ENCODE measurements at regions not wholly inside any gene's neighbourhood (a gene's known extent, or its start where the extent isn't known, plus 50 kb on each side); places are given as distances from the start of the nearest gene placed in this dataset.
A peak's percentile ranks its signal among the peaks of the same experiment; 100 is the strongest.

GRCh38 chr1:221897321-221897721 lies 155.4 kb upstream of the DUSP10 start:
- ATAC-seq: no peak
- no peak for DNase-seq
- intact Hi-C loops (cut with DNase I, micrococcal nuclease): loop anchor here in 1 of 2 donors (5.0 kb wide), 1 partner anchor 80 kb away; no protein-coding TSS in a partner anchor

DNA sequence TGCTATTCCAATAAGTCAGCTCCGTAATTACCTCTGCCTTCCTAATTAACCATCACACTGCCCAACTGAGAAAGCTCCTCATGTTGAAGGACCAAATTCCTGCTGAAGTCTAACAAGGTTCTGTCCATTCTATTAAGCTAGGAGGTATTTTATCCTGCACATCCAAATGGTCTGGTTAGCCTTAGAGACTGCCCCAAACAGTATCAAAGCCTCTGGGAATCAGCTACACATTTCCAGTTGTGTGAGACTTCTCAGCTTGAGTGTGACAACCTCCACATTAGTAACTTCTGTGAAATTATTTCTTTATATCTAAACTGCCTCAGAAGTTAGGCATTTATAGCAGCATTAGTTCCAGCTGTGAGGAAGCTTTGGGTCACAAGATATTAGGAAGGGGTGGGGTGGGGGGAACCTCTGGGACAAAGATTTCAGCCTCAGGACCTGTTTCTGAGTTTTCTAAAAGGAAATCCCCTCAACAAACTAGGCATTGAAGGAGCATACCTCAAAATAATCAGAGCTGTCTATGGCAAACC lies 150.5 kb upstream of the DUSP10 start:
- ATAC-seq: no peak
- no peak for DNase-seq
- intact Hi-C loops (cut with DNase I, micrococcal nuclease): no loop called here

- no peak for ATAC-seq
- intact Hi-C loops (cut with DNase I, micrococcal nuclease): no loop called here
Measured at GRCh38 chr1:221891708-221892107, 149.8 kb upstream of the DUSP10 start.

DNA sequence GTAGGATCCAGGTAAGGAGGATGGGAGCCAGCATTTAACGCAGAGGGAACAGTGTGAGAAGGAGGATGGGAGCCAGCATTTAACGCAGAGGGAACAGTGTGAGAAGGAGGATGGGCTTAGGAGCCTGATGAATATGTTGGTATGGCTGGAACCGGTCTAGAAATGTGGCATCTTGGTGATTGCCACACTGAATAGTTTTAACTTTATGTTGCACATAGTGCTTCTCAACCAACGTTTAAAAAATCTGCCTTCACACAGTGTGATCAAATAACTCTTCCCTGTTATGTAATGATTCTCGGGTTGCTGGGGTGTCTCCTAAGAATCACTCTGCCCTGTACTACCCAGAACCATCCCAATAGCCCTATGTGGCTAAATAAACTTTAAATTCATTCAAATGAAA lies 146.9 kb upstream of the DUSP10 start:
- intact Hi-C loops (cut with DNase I, micrococcal nuclease): no loop called here
- no peak for ATAC-seq
- no peak for DNase-seq

More at GRCh38 chr1:221891708-221892107, 149.8 kb upstream of the DUSP10 start:
- DNase-seq: no peak

- DNase-seq: no peak
- intact Hi-C loops (cut with DNase I, micrococcal nuclease): no loop called here
- no peak for ATAC-seq
Measured at GRCh38 chr1:221888218-221888617, 146.3 kb upstream of the DUSP10 start.

- ATAC-seq (no peak), DNase-seq (no peak)
- intact Hi-C loops (cut with DNase I, micrococcal nuclease): no loop called here
Measured at GRCh38 chr1:221887758-221888157, 145.9 kb upstream of the DUSP10 start.

GRCh38 chr1:221887415-221887746 lies 145.5 kb upstream of the DUSP10 start:
- intact Hi-C loops (cut with DNase I, micrococcal nuclease): no loop called here
- ATAC-seq (no peak), DNase-seq (no peak)

- no peak for ATAC-seq
- intact Hi-C loops (cut with DNase I, micrococcal nuclease): no loop called here
- peak; percentile 17 to 42 for DNase-seq
Measured at GRCh38 chr1:221886743-221887414, 145.0 kb upstream of the DUSP10 start.

GRCh38 chr1:221886311-221886710 lies 144.4 kb upstream of the DUSP10 start:
- DNase-seq (no peak), ATAC-seq (no peak)
- intact Hi-C loops (cut with DNase I, micrococcal nuclease): no loop called here

GRCh38 chr1:221884821-221885220 lies 142.9 kb upstream of the DUSP10 start:
- ATAC-seq (no peak), DNase-seq (no peak)
- intact Hi-C loops (cut with DNase I, micrococcal nuclease): no loop called here

DNA sequence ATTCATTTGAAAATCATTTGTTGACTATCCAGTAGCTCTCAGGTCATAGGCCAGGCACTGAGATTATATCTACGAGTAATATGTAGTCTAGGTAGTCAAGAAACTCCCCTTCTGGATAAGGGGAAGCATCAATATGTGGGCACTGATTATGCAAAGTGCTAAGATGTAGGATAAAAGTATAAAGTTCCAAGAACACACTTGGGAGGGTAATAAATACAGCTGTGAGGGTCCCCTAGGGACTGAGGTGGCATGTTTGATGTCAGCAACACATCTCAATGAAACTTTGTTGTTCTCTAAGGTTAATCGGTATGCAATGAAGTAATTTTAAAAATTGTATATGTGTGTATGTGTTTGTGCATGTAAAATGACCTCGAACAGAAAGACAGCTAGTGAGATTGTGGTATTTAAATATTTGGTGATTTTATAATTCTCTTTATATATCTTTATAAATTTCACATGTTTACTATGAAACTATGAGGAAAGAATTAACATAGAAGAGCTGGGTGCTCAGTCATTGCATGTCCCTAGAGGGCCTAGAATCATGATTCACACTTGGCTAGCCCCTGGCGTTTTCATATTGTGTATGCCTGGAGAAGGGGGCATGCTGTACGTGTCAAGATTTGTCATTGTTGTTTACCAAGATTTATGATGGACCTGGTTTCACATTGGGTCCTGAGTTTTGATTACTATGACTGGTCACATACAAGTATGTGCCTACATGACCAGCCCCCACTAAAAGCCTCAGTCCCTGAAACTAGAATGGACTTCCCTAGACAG lies 140.1 kb upstream of the DUSP10 start:
- intact Hi-C loops (cut with DNase I, micrococcal nuclease): no loop called here
- ATAC-seq (no peak), DNase-seq (no peak)

DNA sequence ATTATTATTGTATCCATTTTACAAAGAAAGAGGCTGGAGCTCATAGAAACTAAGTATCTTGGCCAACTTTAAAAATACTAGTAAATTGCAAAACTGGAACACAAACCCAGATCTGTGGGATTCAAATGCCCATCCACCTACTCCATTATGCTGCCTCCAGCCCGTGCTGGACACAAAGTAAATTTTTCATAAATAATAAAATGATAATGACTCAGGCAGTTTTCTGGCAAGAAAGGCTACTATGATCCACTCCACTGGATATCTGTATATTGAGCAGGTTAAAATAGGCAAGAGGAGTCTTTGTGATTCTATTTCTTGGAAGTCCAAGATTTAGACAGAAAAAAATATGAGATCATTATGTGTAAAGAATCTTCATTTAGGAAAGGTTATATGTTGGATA lies 138.3 kb upstream of the DUSP10 start:
- no peak for ATAC-seq
- intact Hi-C loops (cut with DNase I, micrococcal nuclease): no loop called here

DNA sequence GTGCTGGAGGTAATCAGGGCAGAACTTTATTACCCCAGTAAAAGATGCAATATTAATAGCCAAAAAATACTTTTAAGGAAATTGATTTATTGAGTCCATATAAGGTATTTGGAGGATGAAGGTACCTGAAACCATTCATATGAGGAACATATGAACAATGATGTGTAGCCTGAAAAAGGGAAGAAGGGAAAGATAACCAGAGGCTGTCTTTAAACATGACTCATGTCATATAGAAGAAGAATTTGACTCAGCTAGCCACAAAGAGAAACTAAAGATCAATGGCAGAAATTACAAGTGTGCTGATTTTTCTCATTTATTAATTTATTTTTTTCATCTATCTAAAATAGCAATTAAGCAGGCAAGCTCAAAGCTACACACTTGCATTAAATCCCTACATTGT lies 136.2 kb upstream of the DUSP10 start:
- intact Hi-C loops (cut with DNase I, micrococcal nuclease): no loop called here
- no peak for DNase-seq
- no peak for ATAC-seq

More for the DNA sequence above, 138.3 kb upstream of the DUSP10 start:
- DNase-seq: no peak

DNA sequence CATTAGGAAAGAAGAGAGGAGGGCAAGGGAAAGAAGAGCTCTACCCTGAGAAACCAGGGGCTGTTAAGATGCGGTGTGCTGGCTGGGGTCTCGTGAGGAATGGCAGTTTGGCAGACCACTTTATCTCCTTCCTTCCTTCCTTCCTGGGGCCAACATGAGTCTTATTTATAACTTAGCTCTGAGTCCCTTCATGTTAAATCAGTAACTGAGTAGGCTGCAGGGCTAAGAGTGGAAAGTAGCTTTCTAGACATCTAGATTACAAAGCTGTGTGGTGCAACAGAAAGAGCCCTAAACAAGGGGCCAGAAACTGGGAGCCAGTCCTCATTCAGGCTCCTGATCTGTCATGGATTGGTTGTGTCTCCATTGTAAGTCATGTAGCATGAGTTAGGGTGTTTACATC lies 135.4 kb upstream of the DUSP10 start:
- no peak for ATAC-seq

GRCh38 chr1:221875004-221875330 lies 133.1 kb upstream of the DUSP10 start:
- intact Hi-C loops (cut with DNase I, micrococcal nuclease): no loop called here
- no peak for ATAC-seq
- no peak for DNase-seq

More for the DNA sequence above, 135.4 kb upstream of the DUSP10 start:
- DNase-seq: no peak
- intact Hi-C loops (cut with DNase I, micrococcal nuclease): no loop called here

DNA sequence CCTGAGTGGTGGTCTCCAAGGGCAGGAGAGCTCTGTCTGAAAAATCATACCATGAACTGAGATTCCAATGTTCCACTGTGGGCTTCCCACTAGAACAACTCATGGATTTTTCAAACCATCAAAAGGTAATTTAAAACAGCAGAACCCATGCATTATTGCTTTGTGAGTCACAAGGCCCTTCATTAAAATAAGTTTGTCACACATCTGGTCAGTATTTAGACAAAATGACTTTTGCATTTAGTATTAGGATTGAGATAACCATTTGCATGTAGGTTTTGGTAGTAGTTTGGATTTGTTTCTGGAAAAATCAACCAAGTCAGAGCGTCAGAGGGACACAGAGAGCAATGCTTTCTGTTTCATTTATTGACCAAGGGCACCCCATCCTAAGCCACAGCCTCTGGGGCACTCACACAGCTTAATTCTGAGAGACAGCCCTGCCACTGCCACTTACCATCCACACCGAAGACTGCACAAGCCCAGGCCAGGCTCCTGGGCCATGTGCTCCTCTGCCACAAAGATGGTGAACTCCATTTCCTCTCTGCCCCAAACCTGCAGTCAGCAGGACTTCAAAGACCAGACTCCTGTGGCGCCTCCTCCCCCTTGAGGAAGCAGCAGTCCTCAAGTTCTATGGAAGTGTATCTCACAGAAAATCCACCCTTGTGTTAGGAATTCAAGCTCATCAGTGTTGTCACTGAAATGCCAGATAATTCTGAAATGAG lies 132.6 kb upstream of the DUSP10 start:
- intact Hi-C loops (cut with DNase I, micrococcal nuclease): no loop called here
- ATAC-seq (no peak), DNase-seq (no peak)

DNA sequence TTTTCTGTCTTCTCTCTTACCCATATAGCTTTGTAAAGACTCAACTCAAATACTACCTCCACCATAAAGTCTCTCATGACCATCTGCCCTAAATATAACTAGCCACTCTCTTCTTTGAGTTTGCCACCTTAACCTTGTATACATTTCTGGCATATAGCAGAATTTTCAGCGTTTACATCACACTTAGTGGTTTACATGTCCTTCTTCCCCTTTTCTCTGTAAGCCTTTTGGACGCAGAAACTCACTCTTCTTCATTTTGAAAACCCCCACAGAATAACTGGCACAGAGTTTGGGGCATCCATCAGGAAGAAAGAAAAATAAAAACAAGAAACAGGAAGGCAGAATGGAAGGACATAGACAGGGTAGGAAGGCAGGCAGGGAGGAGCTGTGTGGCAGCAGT lies 131.8 kb upstream of the DUSP10 start:
- ATAC-seq: no peak
- DNase-seq: no peak
- intact Hi-C loops (cut with DNase I, micrococcal nuclease): no loop called here

GRCh38 chr1:221871056-221871455 lies 129.2 kb upstream of the DUSP10 start:
- peak; percentile 56 for ATAC-seq
- DNase-seq: no peak
- intact Hi-C loops (cut with DNase I, micrococcal nuclease): no loop called here

- ATAC-seq: no peak
- intact Hi-C loops (cut with DNase I, micrococcal nuclease): no loop called here
- DNase-seq: no peak
Measured at GRCh38 chr1:221869779-221870178, 127.9 kb upstream of the DUSP10 start.
